CD14-positive monocyte (primary cell): ENCODE measurements at regions not wholly inside any gene's neighbourhood (a gene's known extent, or its start where the extent isn't known, plus 50 kb on each side); places are given as distances from the start of the nearest gene placed in this dataset.

Experiments
- DNase-seq, 3 donors: peaks; one replicate each; pipeline ENCODE4 v3.0.0-alpha.2; 2011 to 2022
- H2AFZ ChIP-seq: 2 replicates; pipeline ENCODE4 v1.6.0; 2012; ENCODE audit warnings: mild to moderate bottlenecking, low read depth, low read length, inconsistent platforms; ENCODE audit not compliant: insufficient read depth, poor library complexity, severe bottlenecking
- H3K27ac ChIP-seq, 2 donors: 1 replicate in 1 of 2; 2 replicates in 1 of 2; pipeline ENCODE4 v1.5.1; 2012 to 2013; ENCODE audit warnings: low read length in 2 of 2, control low read depth in 1 of 2, inconsistent platforms in 1 of 2, low read depth in 1 of 2, mild to moderate bottlenecking in 1 of 2
- H3K27me3 ChIP-seq, 2 donors: one replicate each; pipeline versions ENCODE4 v1.6.0 to v1.6.1; 2011 to 2013; ENCODE audit warnings: low read length in 2 of 2; ENCODE audit not compliant: control insufficient read depth in 2 of 2, insufficient read depth in 2 of 2
- H3K36me3 ChIP-seq, 2 donors: replicated peaks in 1 of 2; 1 replicate in 1 of 2; 2 replicates in 1 of 2; pipeline versions ENCODE4 v1.5.1 to v1.6.1; 2012 to 2013; ENCODE audit warnings: low read length in 2 of 2, control low read depth in 1 of 2, inconsistent platforms in 1 of 2, mild to moderate bottlenecking in 1 of 2; ENCODE audit not compliant: insufficient read depth in 2 of 2, control insufficient read depth in 1 of 2
- H3K4me1 ChIP-seq, 2 donors: 1 replicate in 1 of 2; 2 replicates in 1 of 2; pipeline versions ENCODE4 v1.5.1 to v1.6.1; 2012 to 2013; ENCODE audit warnings: low read length in 2 of 2, control low read depth in 1 of 2, inconsistent platforms in 1 of 2, mild to moderate bottlenecking in 1 of 2, moderate library complexity in 1 of 2; ENCODE audit not compliant: insufficient read depth in 2 of 2, control insufficient read depth in 1 of 2
- H3K4me2 ChIP-seq: replicated peaks from 2 replicates; pipeline ENCODE3; 2012; ENCODE audit warnings: low read length, moderate library complexity, mild to moderate bottlenecking; ENCODE audit not compliant: poor library complexity, severe bottlenecking; ENCODE audit errors: extremely low read depth
- H3K4me3 ChIP-seq, 3 experiments: fragments of 200-600 bp in 1 of 3; sonication (generic) in 1 of 3; replicated peaks in 1 of 3; 1 replicate in 2 of 3; 2 replicates in 1 of 3; pipeline ENCODE4 v1.5.1; 2011 to 2013; ENCODE audit warnings: low read length in 3 of 3, mild to moderate bottlenecking in 3 of 3, control low read depth in 2 of 3, low read depth in 2 of 3, inconsistent platforms in 1 of 3, moderate library complexity in 1 of 3
- H3K79me2 ChIP-seq: 2 replicates; pipeline ENCODE4 v1.6.0; 2012; ENCODE audit warnings: mild to moderate bottlenecking, control low read depth, inconsistent platforms, low read length, moderate library complexity; ENCODE audit not compliant: insufficient read depth
- H3K9ac ChIP-seq: 2 replicates; pipeline ENCODE4 v1.6.0; 2017; ENCODE audit warnings: low read length, mild to moderate bottlenecking; ENCODE audit not compliant: insufficient read depth, poor library complexity, severe bottlenecking
- H3K9me3 ChIP-seq, 2 donors: replicated peaks in 1 of 2; 1 replicate in 1 of 2; 2 replicates in 1 of 2; pipeline versions ENCODE4 v1.5.1 to v1.6.1; 2012 to 2013; ENCODE audit warnings: low read length in 2 of 2, control low read depth in 1 of 2; ENCODE audit not compliant: control insufficient read depth in 1 of 2, insufficient read depth in 1 of 2
- H4K20me1 ChIP-seq: 2 replicates; pipeline ENCODE4 v1.6.0; 2012; ENCODE audit warnings: mild to moderate bottlenecking, low read length, control low read depth, moderate library complexity; ENCODE audit not compliant: insufficient read depth
- H3K27ac Mint-ChIP-seq, 7 donors: one replicate each; pipeline ENCODE4 v1.8.0; 2020; ENCODE audit warnings: mild to moderate bottlenecking in 7 of 7, mixed read lengths in 7 of 7, moderate library complexity in 6 of 7, inconsistent platforms in 2 of 7
- H3K27me3 Mint-ChIP-seq, 3 donors: one replicate each; pipeline ENCODE4 v1.8.0; 2021 to 2022; ENCODE audit warnings: low read depth in 3 of 3, mild to moderate bottlenecking in 3 of 3, mixed read lengths in 3 of 3, moderate library complexity in 3 of 3, inconsistent platforms in 1 of 3
- H3K36me3 Mint-ChIP-seq, 2 donors: one replicate each; pipeline ENCODE4 v1.8.0; 2020; ENCODE audit warnings: mixed read lengths in 2 of 2, inconsistent platforms in 1 of 2, mild to moderate bottlenecking in 1 of 2
- H3K4me1 Mint-ChIP-seq: one replicate; pipeline ENCODE4 v1.8.0; 2020; ENCODE audit warnings: mild to moderate bottlenecking, mixed read lengths
- H3K4me3 Mint-ChIP-seq, 2 donors: one replicate each; pipeline ENCODE4 v1.8.0; 2020; ENCODE audit warnings: mild to moderate bottlenecking in 2 of 2, mixed read lengths in 2 of 2, moderate library complexity in 1 of 2
- H3K9me3 Mint-ChIP-seq, 7 donors: one replicate each; pipeline ENCODE4 v1.8.0; 2020 to 2022; ENCODE audit warnings: mixed read lengths in 7 of 7, mild to moderate bottlenecking in 6 of 7, moderate library complexity in 6 of 7, inconsistent platforms in 2 of 7
- CTCF ChIP-seq: fragments of 200-600 bp; IDR thresholded peaks from one replicate; pipeline ENCODE4 v1.8.0; 2022; ENCODE audit warnings: antibody characterized with exemption, mild to moderate bottlenecking
- WGBS: methylation state at CpG from one replicate; pipeline ENCODE4 v1.1.5; 2013; ENCODE audit warnings: missing lambda C conversion rate; ENCODE audit not compliant: insufficient coverage; 5-methylcytosine and 5-hydroxymethylcytosine counted together
- intact Hi-C, 2 donors: fragments of 100-400 bp; cut with micrococcal nuclease; formaldehyde crosslinking; loops; one replicate each; pipeline versions ENCODE4 v1.15.0 to v1.15.1; 2023

- no peak for TF ChIP-seq CTCF
- H3K27me3 ChIP-seq = no peaks in the 10 kb centered on the region
- intact Hi-C loops = no loop called here
- H3K4me2 ChIP-seq = no peak overlapping the region
- no peak overlapping the region for H3K4me3 ChIP-seq
- no peaks in the 10 kb centered on the region for H4K20me1 ChIP-seq
- H3K27ac ChIP-seq = no peak overlapping the region
- WGBS = 100% methylated on average over 1 of the region's 2 CpGs
- peaks cover 0 to 2% (median 0%) of the 10 kb centered on the region in 3 donors for H3K27me3 Mint-ChIP-seq
- no peaks in the 10 kb centered on the region for H3K36me3 Mint-ChIP-seq
- H3K4me1 ChIP-seq = no peaks in the 10 kb centered on the region
- peaks cover 7 to 15% of the 10 kb centered on the region in 2 donors for H3K9me3 ChIP-seq
- no peak overlapping the region for H3K27ac Mint-ChIP-seq
- no peaks in the 10 kb centered on the region for H3K4me1 Mint-ChIP-seq
- H2AFZ ChIP-seq = no peak overlapping the region
- no peak for DNase-seq
- no peaks in the 10 kb centered on the region for H3K36me3 ChIP-seq
- H3K9ac ChIP-seq = no peak overlapping the region
- no peak overlapping the region for H3K4me3 Mint-ChIP-seq
- no peaks in the 10 kb centered on the region for H3K79me2 ChIP-seq
- peaks cover 2 to 23% (median 15%) of the 10 kb centered on the region in 7 donors for H3K9me3 Mint-ChIP-seq
Measured at GRCh38 chr10:42419789-42420188, 218.6 kb downstream of the ZNF33B start.

GRCh38 chr10:42380926-42381547 is 257.3 kb downstream of the ZNF33B start:
- Histone ChIP-seq H3K27ac (no peak overlapping the region), H3K9me3 (peaks cover 47 to 51% of the 10 kb centered on the region in 2 donors), H2AFZ (no peak overlapping the region), H3K79me2 (no peaks in the 10 kb centered on the region), H3K4me1 (no peaks in the 10 kb centered on the region), H3K36me3 (no peaks in the 10 kb centered on the region), H4K20me1 (no peaks in the 10 kb centered on the region), H3K4me3 (no peak overlapping the region), H3K27me3 (no peaks in the 10 kb centered on the region), H3K4me2 (no peak overlapping the region), H3K9ac (no peak overlapping the region)
- Mint-ChIP-seq H3K9me3 (peaks cover 22 to 50% (median 37%) of the 10 kb centered on the region in 7 donors), H3K27ac (no peak overlapping the region), H3K4me1 (no peaks in the 10 kb centered on the region), H3K4me3 (no peak overlapping the region), H3K36me3 (no peaks in the 10 kb centered on the region), H3K27me3 (peaks cover 0 to 8% (median 4%) of the 10 kb centered on the region in 3 donors)
- no peak for TF ChIP-seq CTCF
- intact Hi-C loops = no loop called here
- 92% methylated on average over 2 of the region's 7 CpGs for WGBS
- DNase-seq = no peak
